Skin epidermis (tissue), 12 donors: ENCODE measurements at regions not wholly inside any gene's neighbourhood (a gene's known extent, or its start where the extent isn't known, plus 50 kb on each side); places are given as distances from the start of the nearest gene placed in this dataset.

Experiments used
- H3K27ac ChIP-seq, 21 experiments: fragments of 200-600 bp; sonication (generic) in 11 of 21; one replicate each; pipeline ENCODE4 v1.5.0; 2020; ENCODE audit warnings: mild to moderate bottlenecking in 3 of 21, inconsistent platforms in 2 of 21, moderate library complexity in 2 of 21
- H3K4me3 ChIP-seq, 7 experiments: fragments of 200-600 bp; sonication (generic) in 2 of 7; one replicate each; pipeline ENCODE4 v1.5.0; 2020; ENCODE audit warnings: inconsistent platforms in 2 of 7, mild to moderate bottlenecking in 2 of 7, moderate library complexity in 1 of 7

DNA sequence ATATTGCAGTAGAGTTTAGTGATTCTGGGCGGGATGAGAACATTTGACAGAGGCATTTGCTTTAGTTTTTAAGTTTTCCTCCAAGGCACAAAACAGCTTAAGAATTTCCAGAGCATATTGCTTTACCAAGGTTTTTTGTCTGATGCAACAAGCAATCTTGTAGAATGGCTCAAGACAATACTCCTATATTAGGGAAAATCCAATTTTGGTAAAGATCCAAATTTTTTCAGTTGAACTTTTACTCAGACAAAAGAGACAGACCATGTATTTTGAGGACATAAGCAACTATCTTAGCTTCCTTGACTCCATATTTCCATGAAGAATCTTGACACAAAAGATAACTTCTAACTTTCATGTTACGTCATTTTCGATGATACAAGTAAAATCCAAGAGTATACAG, 92.3 kb upstream of the NANOS1 start:
- H3K27ac ChIP-seq: no peak overlapping the region

DNA sequence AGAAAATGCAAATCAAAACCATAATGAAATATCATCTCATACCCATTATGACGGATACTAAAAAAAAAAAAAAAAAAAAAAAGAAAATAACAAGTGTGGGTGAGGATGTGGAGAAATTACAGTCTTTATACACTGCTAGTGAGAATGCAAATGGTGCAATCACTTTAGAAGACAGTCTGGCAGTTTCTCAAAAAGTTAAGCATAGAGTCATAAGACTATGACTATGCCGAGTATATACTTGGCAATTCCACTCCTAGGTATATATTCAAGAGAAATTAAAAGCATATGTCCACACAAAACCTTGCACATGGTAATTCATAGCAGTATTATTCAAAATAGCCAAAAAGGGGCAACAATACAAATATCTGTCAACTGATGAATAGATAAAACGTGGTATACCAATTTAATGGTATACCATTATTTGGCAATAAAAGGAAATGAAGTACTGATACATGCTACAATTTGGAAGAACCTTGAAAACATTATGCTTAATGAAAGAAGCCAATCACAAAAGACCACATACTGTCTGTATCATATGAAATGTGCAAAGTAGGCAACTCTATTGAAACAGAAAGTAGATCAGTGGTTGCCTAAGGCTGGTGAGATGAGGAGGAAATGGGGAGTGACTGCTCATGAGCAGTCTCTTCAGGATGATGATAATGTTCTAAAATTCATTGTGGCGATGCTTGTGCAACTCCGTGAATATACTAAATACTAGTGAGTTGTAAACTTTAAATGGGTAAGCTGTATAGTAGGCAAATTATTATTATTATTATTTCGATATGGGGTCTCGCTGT, 90.1 kb upstream of the NANOS1 start:
- Histone ChIP-seq H3K4me3 (no peak overlapping the region), H3K27ac (no peak overlapping the region)

More for the DNA sequence above, 92.3 kb upstream of the NANOS1 start:
- no peak overlapping the region for H3K4me3 ChIP-seq

DNA sequence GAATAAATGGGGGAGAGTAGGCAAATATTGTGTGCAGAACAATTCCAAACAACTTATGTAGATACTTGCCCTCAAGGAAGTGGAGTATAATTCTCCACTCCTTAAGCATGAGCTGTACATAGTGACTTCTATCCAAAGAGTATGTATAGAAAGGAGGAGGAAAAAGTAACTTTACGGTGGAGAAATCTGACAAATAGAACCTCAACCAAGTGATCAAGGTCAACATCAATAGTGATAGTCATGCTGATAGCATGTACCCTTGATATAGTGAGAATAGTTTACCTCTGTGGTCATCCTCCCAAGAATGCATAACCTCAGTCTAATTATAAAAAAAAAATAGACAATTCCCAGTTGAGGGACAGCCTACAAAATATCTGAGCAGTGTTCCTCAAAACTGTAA, 89.1 kb upstream of the NANOS1 start:
- Histone ChIP-seq H3K27ac (no peak overlapping the region), H3K4me3 (no peak overlapping the region)

DNA sequence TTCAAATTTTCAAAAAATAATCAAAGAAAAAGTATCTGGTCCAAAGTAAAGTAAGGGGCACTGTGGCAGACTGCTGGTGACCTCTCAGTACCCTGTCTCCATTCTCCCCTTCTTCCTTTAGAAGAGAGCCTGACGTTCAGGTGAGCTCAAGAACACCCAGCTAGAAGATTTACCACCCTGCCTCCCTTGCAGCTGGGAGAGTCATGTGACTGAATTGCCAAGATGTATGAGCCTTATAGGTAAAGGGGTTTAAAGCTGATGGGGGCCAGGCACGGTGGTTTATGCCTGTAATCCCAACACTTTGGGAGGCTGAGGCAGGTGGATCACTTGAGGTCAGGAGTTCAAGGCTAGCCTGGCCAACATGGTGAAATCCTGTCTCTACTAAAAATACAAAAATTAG, 86.3 kb upstream of the NANOS1 start:
- Histone ChIP-seq H3K4me3 (no peak overlapping the region), H3K27ac (no peak overlapping the region)

DNA sequence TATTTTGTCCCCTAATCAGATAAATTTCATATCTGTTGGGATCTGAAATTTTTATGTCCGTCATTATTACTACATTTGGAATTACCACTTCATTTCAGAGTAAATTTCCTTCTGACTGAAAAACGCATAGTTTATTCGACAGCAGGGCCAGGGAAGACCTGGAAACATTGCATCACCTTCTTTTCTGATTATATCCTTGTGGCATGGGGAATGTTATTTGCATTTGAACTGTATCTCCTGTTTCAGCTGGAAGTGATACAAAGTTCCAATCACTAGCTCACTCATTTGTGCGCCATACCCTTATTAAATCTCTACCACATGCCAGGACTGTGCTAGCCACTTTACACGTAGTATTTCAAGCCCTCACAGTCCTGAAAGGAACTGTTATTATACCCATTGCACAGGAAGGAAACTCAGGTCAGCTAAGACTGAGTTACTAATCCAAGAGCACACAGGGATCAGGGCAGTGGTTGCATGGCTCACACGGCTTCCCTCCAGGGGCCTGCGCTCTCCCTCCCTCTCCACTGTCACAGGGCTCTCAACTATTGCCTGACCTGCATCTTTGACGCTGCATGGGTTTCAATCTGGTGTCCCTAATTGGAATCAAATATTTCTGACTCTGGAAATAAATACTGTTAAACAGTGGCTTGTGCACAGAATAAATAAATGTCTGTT, 84.4 kb upstream of the NANOS1 start:
- no peak overlapping the region for H3K4me3 ChIP-seq
- H3K27ac ChIP-seq: no peak overlapping the region

DNA sequence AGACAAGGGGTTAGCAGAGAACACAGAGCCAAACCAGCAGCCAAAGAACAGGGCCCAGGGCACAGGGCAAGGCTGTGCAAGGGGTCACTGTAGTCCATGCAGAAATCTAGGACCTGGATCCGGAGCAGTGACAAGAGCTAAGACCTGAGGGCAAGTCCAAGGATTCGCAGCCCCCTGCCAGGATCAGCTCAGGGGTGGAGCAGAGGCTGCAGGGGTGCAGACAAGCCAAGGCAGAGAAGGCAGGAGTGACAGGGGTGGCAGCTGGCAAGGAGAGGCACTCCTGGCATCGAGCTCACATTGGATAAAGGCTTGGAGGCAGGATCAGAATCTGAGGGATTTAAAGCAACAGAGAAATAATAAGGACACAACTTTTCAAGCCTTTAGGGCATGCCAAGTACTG, 80.7 kb upstream of the NANOS1 start:
- no peak overlapping the region for H3K4me3 ChIP-seq
- no peak overlapping the region for H3K27ac ChIP-seq

DNA sequence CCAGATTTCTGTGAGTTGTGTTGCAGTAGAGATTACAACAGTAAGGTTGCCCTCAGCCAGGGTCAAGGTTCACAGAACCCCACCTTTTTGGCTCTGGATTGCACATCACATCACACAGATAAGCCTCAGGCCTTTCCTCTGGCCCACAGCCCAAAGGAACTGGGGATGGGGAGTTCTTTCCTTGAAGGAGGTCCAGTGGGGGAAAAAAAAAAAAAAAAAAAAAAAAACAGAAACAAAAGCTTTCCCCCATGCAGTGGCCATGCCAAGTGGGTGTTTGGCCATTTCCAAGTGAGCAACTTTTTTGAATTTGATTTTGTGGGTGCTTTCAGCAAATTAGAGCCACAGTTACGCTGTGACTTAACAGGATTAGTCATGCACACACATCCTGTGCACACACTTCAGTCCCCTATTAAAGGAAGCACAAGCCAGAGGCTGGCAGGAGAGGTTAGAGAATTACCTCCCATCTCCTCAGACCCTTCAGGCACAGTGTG, 79.3 kb upstream of the NANOS1 start:
- H3K27ac ChIP-seq: no peak overlapping the region
- H3K4me3 ChIP-seq: no peak overlapping the region

DNA sequence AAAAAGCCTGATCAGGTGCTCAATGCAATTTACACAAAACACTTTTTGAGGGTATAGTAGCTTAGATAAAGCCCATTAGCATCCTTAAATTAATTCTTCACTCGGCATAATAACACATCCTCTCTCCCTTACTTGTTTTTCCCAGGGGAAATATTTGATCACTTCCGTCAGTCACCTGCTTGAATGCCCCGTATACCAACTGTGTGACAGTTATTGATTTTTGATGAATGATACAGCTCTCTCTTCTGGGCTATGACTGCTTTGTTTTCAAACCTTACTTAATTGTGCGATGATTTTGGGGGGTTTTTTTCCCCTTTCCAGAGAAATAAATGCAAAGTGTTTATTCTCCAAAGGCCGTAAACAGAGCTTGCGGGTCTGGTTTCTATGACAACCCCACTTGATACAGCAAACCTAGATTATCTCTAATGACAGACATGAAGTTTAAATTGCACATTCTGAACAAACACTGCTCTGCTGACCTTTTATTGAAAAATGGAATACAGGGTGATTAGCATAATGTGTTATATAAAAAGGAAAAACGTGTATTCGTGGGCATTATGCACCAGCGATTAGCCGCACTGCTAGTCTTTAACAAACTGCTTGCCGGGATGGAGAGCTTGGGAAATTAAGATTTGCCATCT, 78.4 kb upstream of the NANOS1 start:
- no peak overlapping the region for H3K4me3 ChIP-seq
- H3K27ac ChIP-seq: no peak overlapping the region

DNA sequence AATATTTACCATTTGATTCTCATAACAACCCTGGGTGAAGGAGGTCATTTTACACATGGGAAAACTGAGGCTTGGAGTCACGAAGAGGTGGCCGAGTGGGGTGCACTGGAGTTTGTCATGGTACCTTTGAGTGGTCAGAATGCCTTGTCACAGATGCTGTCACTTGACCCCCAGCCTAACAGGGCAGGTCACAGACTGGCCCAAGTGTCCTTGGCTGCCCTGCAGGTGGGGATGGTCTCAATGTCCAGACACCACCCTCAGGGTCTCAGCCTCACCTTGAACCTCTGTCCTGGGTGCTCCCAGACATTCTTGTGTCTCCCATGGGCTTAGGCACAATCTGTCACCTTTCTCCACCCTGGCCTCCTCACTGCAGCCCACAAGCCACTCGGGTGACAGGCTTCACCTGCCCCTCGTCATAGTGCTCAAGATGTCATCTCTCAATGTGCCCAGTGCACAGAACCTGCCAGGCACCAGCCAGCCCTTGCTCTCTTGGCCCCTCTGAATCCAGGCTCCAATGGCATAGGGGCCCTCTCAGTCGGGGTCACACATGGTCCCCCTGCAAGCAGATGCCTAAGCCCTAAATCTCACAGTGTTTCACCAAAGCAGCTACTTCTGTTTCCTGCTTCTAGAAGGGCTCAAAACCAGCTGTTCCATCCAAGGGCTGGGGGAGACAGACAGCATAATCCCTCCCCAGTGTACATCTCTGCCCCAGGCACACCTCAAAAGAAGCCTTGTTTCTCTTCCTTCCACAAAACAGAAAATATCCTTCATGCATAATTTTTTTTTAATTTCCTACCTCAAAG, 76.8 kb upstream of the NANOS1 start:
- H3K4me3 ChIP-seq: no peak overlapping the region
- no peak overlapping the region for H3K27ac ChIP-seq

DNA sequence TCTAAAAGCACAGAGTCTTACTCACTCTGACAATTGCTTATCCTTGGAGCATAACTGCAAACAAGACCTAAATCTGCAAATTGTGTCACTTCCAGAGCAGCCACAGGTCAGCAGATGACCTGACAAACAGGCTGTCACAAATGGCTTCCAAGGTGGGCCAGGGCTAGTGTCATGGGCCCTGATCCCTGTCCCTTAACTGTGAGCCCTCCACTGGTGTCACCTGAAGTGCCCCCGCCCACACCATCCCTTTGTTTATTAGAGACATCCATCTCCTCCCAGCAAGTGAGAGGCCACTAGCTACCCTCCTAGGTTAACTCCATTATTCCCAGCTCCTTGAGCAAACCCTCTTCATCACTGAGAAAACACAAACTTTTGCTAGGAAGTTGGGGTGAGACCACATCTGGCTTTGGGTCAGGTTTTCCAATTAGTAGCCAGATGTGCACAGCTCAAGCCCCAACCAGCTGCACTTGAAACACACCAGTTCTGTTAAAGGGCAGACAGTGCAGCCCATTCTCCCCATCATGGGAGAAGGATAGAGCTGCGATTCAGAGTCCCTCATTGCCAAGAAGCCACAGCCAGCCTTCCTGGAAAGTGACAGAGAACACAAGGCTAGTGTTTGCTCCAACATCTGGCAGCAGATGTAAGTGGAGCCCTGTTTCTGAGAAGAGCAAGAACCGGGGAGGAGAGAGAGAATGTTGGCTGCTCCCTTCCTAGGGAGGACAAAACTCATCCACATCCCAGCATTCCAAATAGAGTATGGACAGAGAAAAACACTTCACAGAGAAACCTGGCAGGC, 75.7 kb upstream of the NANOS1 start:
- no peak overlapping the region for H3K4me3 ChIP-seq
- H3K27ac ChIP-seq: no peak overlapping the region

DNA sequence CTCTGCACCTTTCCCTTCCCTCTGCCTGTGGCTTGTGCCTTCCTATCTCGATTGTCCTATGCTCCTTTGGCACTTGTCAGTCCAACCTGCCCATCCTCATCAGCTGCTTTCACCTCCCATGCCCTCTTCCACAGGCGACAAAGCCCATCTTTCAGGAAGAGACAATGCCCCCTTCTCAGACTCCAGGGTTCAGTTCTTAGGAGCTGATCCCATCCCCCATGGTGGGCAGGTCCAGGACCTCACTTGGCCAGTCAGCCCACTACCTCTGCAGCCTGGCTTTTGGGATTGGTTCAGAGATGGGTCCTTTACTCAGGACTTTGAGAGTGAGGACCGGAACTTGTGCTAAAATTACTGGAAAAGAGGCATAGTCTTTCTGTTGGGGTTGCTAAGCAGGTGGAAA, 74.0 kb upstream of the NANOS1 start:
- no peak overlapping the region for H3K4me3 ChIP-seq
- no peak overlapping the region for H3K27ac ChIP-seq

DNA sequence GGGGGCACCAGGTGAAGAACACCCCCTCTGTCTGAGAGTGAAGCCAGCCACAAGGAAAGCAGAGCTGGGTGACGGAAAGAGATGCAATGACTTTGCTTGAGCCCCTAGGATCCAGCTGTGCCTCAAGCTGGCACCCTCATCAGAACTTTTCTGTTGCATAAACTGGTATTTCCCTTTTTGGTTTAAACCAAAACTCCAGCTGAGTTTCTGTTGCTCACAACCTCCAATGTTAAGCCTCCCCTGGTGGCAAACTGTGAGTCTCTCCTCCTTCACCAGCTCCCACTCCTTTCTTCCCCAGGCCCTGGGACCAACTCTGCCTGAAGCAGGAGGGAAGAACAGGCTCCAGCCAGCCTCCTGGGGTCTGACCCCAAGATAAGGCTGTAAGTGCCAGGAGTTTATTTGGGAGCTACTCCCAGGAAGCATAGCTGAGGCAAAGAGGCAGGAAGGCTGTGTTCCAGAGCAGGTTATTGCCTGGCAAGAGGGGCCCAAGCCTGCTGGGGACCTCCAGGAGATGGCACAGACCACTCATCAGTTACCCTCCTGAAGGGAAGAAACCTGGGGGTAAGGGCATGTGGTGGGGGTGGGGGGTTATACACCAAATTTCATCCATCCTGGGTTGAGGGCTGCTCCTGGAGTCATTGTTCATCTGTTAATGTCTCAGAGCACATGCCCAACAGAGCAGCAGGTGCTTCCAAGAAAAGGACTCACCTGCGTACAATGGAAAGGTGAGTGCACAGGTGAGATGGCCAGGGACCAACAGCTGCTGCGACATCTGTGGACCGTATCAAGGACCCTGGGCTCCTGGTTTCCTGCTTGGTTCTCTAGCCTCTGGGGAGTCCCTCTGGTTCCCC, 73.3 kb upstream of the NANOS1 start:
- Histone ChIP-seq H3K27ac (no peak overlapping the region), H3K4me3 (no peak overlapping the region)

DNA sequence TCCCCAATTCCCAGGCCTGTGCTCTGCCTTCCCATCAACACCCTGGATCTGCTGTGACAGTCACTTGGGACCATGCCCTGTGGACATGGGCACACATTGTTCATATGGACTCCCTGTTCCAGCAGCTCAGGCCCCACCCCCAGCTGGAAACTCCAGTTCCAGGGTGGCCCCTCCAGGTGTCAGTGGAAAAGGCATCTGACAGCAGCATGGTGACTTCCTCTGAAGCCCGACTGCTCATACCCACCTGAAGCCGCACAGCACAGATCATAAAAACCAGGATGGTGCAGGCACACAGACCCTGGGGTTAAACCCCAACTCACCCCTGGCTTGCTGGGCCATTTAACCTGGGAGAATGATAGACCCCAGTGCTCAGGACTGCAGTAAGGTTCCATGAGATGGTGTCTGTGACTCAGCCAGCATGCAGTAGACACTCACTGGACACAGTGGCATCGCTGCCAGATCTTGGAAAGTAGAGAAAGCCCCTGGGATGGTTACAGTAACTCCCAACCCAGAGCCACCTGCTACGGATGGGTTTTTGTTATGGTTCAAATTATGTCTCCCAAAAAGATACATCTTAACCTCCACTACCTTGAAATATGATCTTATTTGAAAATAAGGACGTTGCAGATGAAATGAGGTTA, 72.6 kb upstream of the NANOS1 start:
- no peak overlapping the region for H3K27ac ChIP-seq
- H3K4me3 ChIP-seq: no peak overlapping the region

DNA sequence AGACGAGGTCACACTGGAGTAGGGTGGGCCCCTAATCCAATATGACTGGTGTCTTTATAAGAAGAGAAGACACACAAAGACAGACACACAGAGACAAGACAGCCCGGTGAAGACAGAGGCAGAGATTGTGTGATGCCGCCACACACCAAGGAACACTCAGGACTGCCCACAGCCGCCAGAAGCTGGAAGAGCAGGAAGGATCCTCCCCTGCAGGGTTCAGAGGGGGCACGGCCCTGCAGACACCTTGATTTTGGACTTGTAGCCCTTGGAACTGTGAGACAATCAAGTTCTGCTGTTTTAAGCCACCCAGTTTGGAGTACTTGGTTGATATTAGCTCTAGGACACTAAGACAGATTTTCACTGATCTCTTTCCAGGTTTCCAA, 72.1 kb upstream of the NANOS1 start:
- Histone ChIP-seq H3K27ac (no peak overlapping the region), H3K4me3 (no peak overlapping the region)

DNA sequence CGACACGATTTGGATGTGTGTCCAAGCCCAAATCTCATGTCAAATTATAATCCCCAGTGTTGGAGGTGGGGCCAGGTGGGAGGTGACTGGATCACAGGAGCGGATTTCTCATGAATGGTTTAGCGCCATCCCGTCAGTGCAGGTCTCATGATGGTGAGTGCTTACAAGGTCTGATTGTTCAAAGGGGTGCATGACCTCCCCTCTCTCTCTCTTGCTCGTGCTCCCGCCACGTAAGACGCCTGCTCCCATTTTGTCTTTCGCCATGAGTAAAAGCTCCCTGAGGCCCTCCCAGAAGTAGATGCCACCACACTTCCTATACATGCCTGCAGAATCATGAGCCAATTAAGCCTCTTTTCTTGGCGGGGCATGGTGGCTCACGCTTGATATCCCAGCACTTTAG, 71.5 kb upstream of the NANOS1 start:
- no peak overlapping the region for H3K4me3 ChIP-seq
- H3K27ac ChIP-seq: no peak overlapping the region

DNA sequence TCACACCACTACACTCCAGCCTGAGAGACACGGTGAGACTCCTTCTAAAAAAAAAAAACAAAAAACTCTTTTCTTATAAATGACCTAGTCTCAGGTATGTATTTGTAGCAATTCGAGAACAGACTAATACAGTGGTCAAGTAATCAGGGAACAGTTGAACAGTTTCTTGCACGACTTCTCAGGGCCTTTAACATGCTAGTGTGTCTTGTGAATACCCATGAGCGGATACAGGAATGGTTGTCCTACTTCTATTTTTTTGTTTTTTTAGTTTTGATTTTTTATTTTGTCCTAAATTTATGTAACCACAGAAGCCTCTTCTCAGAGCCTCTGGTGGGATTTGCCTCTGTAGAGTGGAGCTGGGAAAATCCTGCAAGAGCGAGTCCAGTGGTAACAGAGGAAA, 71.0 kb upstream of the NANOS1 start:
- no peak overlapping the region for H3K4me3 ChIP-seq
- peak overlapping the region in 2 of 21 experiments; percentile 23 to 50 for H3K27ac ChIP-seq

DNA sequence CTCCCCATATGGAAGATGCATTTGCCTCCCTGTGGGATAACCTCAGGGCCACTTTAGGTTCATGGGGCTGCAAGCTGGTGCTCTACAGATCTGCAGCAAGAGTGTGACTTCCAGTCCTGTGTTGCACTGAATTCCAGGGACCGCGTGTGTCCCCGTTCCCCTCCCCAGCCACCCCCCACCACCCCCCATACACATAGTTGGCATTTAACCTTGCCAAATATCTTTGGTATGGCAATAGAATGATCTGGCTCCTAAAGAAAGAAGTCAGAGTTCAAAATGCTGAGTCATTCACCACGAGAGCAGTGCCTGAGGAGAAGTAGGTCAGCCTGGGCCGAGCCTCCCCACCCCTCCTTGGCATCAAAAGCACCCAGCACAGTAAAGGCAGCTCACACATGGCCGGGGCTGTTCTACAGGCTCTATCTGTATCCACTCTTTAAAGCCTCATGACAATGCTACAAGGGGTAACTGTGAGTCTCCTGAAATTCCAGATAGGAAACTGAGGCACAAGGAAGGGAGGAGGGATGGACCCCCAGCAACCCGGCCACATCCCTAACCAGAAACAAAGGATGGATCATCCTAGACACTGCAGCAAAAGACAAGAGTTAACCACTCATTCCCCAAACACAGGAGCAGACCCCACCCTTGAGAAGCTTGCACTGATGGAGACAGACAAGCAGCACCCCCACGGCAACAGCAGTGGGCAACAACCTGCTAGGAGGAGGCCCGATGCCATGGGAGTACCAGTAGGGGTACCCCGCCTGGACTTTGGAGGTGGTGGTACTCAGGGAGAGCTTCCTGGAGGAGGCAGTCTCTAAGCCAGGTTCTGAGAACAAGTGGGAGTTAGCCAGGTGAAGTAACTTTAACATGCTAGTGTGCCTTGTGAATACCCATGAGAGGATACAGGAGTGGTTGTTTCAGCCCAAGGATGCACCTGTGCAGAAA, 70.3 kb upstream of the NANOS1 start:
- H3K4me3 ChIP-seq: no peak overlapping the region
- peak overlapping the region in 12 of 21 experiments; percentile 10 to 58 (median 35) for H3K27ac ChIP-seq
